HEK293 (cell line): ENCODE measurements at regions not wholly inside any gene's neighbourhood (a gene's known extent, or its start where the extent isn't known, plus 50 kb on each side); places are given as distances from the start of the nearest gene placed in this dataset.

ENCODE experiments used
- CTCF ChIA-PET: fragments of 350-600 bp; formaldehyde crosslinking; extraction: SDS; loops from one replicate; lab custom pipeline; 2021; ENCODE audit warnings: antibody characterized with exemption; lab: Yijun Ruan, JAX
- POLR2A ChIA-PET: fragments of 300-600 bp; formaldehyde crosslinking; extraction: SDS; loops from one replicate; lab custom pipeline; 2020; ENCODE audit warnings: antibody characterized with exemption, inconsistent platforms; lab: Yijun Ruan, JAX
- H3K27ac ChIP-seq: fragments of 200-500 bp; sonication (Bioruptor generic); 2 replicates; pipeline ENCODE4 v1.5.1; 2014; ENCODE audit warnings: low read depth, low read length, control low read depth, inconsistent platforms; ENCODE audit errors: extremely low read depth
- H3K36me3 ChIP-seq, 2 experiments: fragments of 200-500 bp in 1 of 2; sonication (Bioruptor generic) in 1 of 2; 1 replicate in 1 of 2; 2 replicates in 1 of 2; pipeline ENCODE4 v1.5.1; 2014 to 2017; ENCODE audit warnings: inconsistent platforms in 2 of 2, low read length in 2 of 2; ENCODE audit not compliant: control insufficient read depth in 2 of 2, insufficient read depth in 1 of 2
- H3K4me1 ChIP-seq: fragments of 200-500 bp; sonication (Bioruptor generic); 2 replicates; pipeline ENCODE4 v1.5.1; 2014; ENCODE audit warnings: mild to moderate bottlenecking, low read length, inconsistent platforms; ENCODE audit not compliant: control insufficient read depth, insufficient read depth
- H3K4me3 ChIP-seq: 2 replicates; pipeline ENCODE4 v1.5.1; 2011; ENCODE audit warnings: low read depth, mild to moderate bottlenecking, control low read depth, low read length, moderate library complexity
- H3K9me3 ChIP-seq: fragments of 200-500 bp; sonication (Bioruptor generic); 2 replicates; pipeline ENCODE4 v1.5.1; 2014; ENCODE audit warnings: low read depth, low read length, inconsistent platforms; ENCODE audit not compliant: control insufficient read depth, insufficient read depth
- ATF2 ChIP-seq: fragments of 450-650 bp; formaldehyde crosslinking; IDR thresholded peaks from 2 replicates; pipeline ENCODE4 v1.5.1; 2016; ENCODE audit warnings: missing biosample characterization, missing genetic modification characterization, low read depth
- HOXD13 ChIP-seq: sonication (generic); formaldehyde crosslinking; IDR thresholded peaks from 2 replicates; pipeline ENCODE4 v1.8.0; 2022; ENCODE audit warnings: missing genetic modification reagents, borderline replicate concordance
- KLF16 ChIP-seq: fragments of 450-650 bp; formaldehyde crosslinking; IDR thresholded peaks from 2 replicates; pipeline ENCODE4 v1.5.1; 2017; ENCODE audit warnings: missing biosample characterization, missing genetic modification characterization
- SCRT1 ChIP-seq: fragments of 450-650 bp; formaldehyde crosslinking; IDR thresholded peaks from 2 replicates; pipeline ENCODE4 v1.5.1; 2016; ENCODE audit warnings: missing biosample characterization, missing genetic modification characterization, borderline replicate concordance
- SCRT2 ChIP-seq: fragments of 450-650 bp; formaldehyde crosslinking; IDR thresholded peaks from 2 replicates; pipeline ENCODE4 v1.5.1; 2016; ENCODE audit warnings: missing biosample characterization, missing genetic modification characterization
- ZBTB48 ChIP-seq: fragments of 450-650 bp; formaldehyde crosslinking; IDR thresholded peaks from 2 replicates; pipeline ENCODE4 v1.5.1; 2016; ENCODE audit warnings: missing biosample characterization, missing genetic modification characterization
- ZFP37 ChIP-seq: fragments of 450-650 bp; formaldehyde crosslinking; IDR thresholded peaks from 2 replicates; pipeline ENCODE4 v1.5.1; 2016; ENCODE audit warnings: missing biosample characterization, missing genetic modification characterization
- ZNF132 ChIP-seq: fragments of 450-650 bp; formaldehyde crosslinking; IDR thresholded peaks from 2 replicates; pipeline ENCODE4 v1.5.1; 2017; ENCODE audit warnings: missing biosample characterization, missing genetic modification characterization, borderline replicate concordance
- ZNF211 ChIP-seq: fragments of 450-650 bp; formaldehyde crosslinking; IDR thresholded peaks from 2 replicates; pipeline ENCODE4 v1.5.1; 2016; ENCODE audit warnings: low read depth, missing biosample characterization, missing genetic modification characterization
- ZNF223 ChIP-seq: fragments of 450-650 bp; formaldehyde crosslinking; IDR thresholded peaks from 2 replicates; pipeline ENCODE4 v1.5.1; 2016; ENCODE audit warnings: missing biosample characterization, missing genetic modification characterization
- ZNF335 ChIP-seq: fragments of 450-650 bp; formaldehyde crosslinking; conservative IDR thresholded peaks from 2 replicates; pipeline ENCODE4 v1.5.1; 2016; ENCODE audit warnings: missing biosample characterization, missing genetic modification characterization
- ZNF366 ChIP-seq: fragments of 450-650 bp; formaldehyde crosslinking; conservative IDR thresholded peaks from 2 replicates; pipeline ENCODE4 v1.5.1; 2016; ENCODE audit warnings: missing biosample characterization, missing genetic modification characterization
- ZNF449 ChIP-seq: fragments of 450-650 bp; formaldehyde crosslinking; IDR thresholded peaks from 2 replicates; pipeline ENCODE4 v1.5.1; 2017; ENCODE audit warnings: missing biosample characterization, mild to moderate bottlenecking, missing genetic modification characterization, moderate library complexity
- ZNF629 ChIP-seq: fragments of 450-650 bp; formaldehyde crosslinking; IDR thresholded peaks from 2 replicates; pipeline ENCODE4 v1.5.1; 2017; ENCODE audit warnings: missing biosample characterization, missing genetic modification characterization
- ZNF664 ChIP-seq: fragments of 450-650 bp; formaldehyde crosslinking; IDR thresholded peaks from 2 replicates; pipeline ENCODE4 v1.5.1; 2016; ENCODE audit warnings: missing biosample characterization, missing genetic modification characterization
- ZNF692 ChIP-seq: fragments of 450-650 bp; formaldehyde crosslinking; IDR thresholded peaks from 2 replicates; pipeline ENCODE4 v1.5.1; 2016; ENCODE audit warnings: missing biosample characterization, missing genetic modification characterization
- ZNF76 ChIP-seq: fragments of 450-650 bp; formaldehyde crosslinking; IDR thresholded peaks from 2 replicates; pipeline ENCODE4; 2016; ENCODE audit warnings: low read depth, missing biosample characterization, missing genetic modification characterization, borderline replicate concordance
- TF ChIP-seq, protein P1 (sequence below): fragments of 450-650 bp; formaldehyde crosslinking; conservative IDR thresholded peaks from 2 replicates; pipeline ENCODE4 v1.5.1; 2016; ENCODE audit warnings: low read depth, missing biosample characterization, missing genetic modification characterization

DNA sequence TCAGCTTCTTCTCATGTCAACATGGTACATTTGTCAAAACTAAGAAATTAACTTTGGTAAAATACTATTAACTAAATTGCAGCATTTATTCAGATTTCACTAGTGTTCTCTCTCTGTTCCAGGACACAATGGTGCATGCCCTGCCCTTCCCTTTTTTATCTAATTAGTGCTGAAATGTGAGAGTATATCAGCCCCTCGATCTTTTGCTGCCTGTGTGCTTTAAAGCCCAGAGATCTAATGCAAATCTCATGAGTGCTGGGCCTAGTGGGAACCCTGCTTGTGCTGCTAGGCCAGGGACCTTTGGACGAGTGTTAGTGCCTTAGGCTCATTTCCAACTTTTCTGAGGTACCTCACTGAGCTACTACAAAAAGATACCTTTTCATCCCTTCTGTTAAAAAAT lies 221.1 kb upstream of the EDNRB start (continued):
- no peak for TF ChIP-seq ATF2 (tag by site-specific recombination)
- no peak for TF ChIP-seq SCRT2 (tag by site-specific recombination)
- no peak for TF ChIP-seq ZNF629 (tag by site-specific recombination)
- no peak for TF ChIP-seq HOXD13 (CRISPR knock-in tag)
- TF ChIP-seq, all 188 proteins: peak for 0

- H3K9me3 ChIP-seq, result no peaks in the 10 kb centered on the region
- no peaks in the 10 kb centered on the region for H3K4me1 ChIP-seq
- H3K27ac ChIP-seq, result no peak overlapping the region
- TF ChIP-seq KLF16 (tag by site-specific recombination) (no peak), ZNF449 (no peak), ZFP37 (tag by site-specific recombination) (no peak), ZNF223 (tag by site-specific recombination) (no peak), ZNF366 (tag by site-specific recombination) (no peak), ZNF335 (tag by site-specific recombination) (no peak), ZNF692 (tag by site-specific recombination) (no peak), ZNF132 (tag by site-specific recombination) (no peak), ZNF76 (tag by site-specific recombination) (no peak), ZNF211 (tag by site-specific recombination) (no peak), ZBTB48 (tag by site-specific recombination) (no peak), SCRT1 (tag by site-specific recombination) (no peak), ZNF664 (no peak)
- TF ChIP-seq, protein P1, sequence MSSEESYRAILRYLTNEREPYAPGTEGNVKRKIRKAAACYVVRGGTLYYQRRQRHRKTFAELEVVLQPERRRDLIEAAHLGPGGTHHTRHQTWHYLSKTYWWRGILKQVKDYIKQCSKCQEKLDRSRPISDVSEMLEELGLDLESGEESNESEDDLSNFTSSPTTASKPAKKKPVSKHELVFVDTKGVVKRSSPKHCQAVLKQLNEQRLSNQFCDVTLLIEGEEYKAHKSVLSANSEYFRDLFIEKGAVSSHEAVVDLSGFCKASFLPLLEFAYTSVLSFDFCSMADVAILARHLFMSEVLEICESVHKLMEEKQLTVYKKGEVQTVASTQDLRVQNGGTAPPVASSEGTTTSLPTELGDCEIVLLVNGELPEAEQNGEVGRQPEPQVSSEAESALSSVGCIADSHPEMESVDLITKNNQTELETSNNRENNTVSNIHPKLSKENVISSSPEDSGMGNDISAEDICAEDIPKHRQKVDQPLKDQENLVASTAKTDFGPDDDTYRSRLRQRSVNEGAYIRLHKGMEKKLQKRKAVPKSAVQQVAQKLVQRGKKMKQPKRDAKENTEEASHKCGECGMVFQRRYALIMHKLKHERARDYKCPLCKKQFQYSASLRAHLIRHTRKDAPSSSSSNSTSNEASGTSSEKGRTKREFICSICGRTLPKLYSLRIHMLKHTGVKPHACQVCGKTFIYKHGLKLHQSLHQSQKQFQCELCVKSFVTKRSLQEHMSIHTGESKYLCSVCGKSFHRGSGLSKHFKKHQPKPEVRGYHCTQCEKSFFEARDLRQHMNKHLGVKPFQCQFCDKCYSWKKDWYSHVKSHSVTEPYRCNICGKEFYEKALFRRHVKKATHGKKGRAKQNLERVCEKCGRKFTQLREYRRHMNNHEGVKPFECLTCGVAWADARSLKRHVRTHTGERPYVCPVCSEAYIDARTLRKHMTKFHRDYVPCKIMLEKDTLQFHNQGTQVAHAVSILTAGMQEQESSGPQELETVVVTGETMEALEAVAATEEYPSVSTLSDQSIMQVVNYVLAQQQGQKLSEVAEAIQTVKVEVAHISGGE, result no peak
- TF ChIP-seq, all 188 proteins: peak for 0
- Histone ChIP-seq H3K36me3 (no peaks in the 10 kb centered on the region), H3K4me3 (no peak overlapping the region)
- ChIA-PET POLR2A (no interaction called here), CTCF (interaction anchor here (0.5 to 3.1 kb wide), 10 partner anchors 7 to 898 kb away, joined by 3 to 18 read pairs (median 3); no protein-coding TSS in a partner anchor)
These were observed 220.1 kb upstream of the EDNRB start for GRCh38 chr13:78138756-78139155.
